Medulla oblongata (tissue), 1 donor: ENCODE measurements at regions not wholly inside any gene's neighbourhood (a gene's known extent, or its start where the extent isn't known, plus 50 kb on each side); places are given as distances from the start of the nearest gene placed in this dataset.
"Not testable (repeated sequence)": the region's sequence is repeated elsewhere in the genome, so short reads cannot be mapped to it uniquely, and the experiment has no call there.

Experiments used
- DNase-seq: peaks from one replicate; pipeline ENCODE4 v3.0.0-alpha.2; 2015; ENCODE audit errors: extremely low spot score

DNA sequence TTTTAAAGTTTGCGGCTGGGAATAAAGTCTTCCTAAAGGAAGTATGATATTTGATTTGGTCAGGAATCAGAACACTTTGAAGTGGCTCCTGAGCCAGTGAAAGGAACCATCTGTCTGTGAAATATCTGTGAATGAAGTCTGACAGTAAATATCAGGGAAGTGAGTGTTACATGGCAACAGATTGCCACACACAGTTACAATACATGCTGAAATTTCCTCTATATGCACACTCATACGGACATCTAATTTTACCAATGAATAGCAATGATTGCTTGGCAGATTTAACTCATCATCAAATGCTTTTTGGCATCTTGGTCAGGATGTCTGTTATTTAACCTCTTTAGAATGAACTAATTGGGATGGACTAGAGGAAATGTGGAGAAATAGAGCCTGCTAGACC, 1023.8 kb downstream of the FAT4 start:
- no peak for DNase-seq

DNA sequence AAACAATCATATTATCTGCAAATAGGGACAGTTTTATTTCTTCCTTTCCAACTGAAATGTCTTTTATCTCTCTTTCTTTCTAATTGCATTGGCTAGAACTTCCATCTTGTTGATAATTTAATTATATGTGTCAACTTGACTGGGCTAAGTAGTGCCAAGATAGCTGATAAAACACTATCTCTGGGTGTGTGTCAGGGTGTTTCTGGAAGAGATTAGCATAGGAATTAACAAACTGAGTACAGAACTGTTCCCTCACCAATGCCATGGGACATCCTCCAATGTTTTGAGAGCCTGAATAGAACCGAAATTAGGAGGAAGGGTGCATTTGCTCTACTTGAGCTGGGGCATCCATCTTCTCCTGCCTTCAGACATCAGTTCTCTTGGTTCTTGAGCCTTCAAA, 1027.2 kb downstream of the FAT4 start:
- DNase-seq: no peak

DNA sequence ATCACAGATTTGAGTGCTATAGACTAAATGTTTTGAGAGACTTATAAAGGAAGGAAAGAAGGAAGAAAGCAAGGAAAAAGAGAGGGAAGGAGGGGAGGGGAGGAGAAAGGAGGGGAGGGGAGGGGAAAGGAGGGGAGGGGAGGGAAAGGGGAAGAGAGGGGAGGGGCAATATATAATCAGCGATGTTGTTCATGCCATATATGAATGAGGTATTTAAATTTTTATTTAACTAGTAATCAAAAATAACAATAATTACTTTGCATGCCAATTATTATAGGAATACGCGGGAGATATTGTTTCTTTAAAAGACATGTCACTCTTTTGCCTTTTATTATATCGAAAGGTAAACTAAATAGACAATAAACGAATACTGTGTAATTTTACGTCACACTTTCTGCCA, 1029.7 kb downstream of the FAT4 start:
- no peak for DNase-seq

DNA sequence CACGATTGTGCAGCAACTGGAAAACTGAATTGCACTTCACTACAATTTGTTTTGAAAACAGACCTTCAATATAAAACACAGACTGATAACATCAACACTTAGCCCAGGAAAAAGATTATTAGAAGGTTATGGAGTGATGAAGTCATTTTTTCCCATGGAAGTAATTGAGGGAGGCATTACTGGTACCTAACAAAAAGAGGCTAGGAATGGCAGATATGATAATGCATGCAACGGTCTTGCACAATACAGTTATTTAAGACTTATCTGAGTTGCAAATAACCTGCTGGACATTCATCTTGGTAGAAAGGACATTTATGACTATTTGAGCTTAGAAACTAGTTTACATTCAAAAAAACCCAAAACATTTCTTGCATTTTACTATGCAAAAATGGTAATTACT, 1031.9 kb downstream of the FAT4 start:
- no peak for DNase-seq

DNA sequence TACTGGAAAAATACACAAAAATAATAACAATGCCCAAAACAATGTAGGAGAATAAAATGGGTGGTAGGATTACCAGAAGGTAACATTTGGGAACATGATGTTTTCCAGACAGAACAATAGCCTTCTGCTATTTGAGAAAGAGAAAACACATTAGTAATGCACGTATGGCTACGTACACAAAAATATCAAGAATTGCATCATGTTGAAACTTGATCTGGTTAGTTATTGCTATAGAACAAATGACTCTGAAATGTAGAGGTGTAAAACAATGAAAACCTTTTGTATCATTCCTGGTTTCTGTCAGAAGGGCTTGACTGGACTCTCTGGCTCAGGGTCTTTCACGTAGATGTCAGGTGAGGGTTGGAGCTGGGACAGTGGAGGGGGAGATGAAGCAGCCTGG, 1040.0 kb downstream of the FAT4 start:
- no peak for DNase-seq

DNA sequence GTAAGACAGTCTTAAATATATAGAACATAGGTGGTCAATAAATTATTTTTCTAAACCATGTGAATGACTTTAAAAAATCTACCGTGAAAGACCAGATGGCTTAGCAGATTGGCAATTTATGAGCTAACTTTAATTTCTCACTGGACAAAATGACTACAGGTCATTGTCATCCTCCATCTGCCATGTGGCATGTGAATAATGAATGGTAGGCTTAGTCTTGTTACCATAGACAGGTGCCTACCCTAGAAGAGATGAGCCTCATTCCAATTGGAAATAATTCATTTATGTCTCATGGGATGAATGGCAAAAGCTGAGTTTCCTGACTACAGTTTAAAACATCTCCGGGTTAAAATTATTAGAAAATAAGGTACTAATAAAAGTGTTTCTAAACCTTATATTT, 1043.3 kb downstream of the FAT4 start:
- DNase-seq: no peak

DNA sequence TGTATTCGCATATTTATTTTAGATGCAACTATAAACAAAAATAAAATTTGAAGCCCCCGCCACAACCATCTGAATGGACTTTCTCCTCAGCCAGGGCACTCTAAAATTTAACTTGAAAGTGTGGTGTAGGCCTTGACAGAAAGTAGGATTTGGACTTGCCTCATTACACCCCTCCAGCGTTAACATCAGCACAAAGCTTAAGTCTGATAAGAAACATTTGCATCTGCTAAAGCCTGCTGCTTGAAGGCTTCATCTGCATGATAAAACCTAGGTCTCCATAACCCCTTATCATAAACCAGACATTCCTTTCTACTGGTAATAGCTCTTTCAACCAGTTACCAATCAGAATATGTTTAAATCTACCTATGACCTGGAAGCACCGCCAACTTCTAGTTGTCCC, 1046.5 kb downstream of the FAT4 start:
- DNase-seq: no peak

DNA sequence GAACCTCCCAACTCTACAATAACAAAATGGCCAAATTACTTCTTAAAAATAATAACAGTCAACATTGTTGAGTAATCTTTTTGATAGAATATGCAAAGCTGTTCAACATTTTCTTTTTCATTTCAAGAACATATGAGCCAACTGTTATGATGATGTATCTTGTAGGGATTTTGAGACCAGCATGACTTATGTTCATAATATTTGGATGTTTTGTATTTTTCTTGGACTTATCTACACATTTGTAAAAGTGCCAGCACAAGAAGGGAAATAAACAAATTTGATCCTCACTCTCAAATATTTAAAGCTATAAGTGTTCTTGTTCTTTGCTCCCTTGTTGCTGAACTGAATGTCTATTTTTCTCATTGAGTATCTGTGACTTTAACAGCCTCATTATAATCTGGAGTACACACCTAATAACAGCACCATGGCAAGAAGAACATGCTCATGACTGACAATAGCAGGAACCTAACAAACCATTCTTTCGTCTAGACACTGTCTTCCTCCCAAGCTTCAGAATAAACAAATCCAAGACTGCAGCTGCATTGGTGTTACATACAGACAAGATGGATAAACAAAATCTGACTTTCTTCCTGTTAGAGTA, 1049.7 kb downstream of the FAT4 start:
- DNase-seq: no peak

DNA sequence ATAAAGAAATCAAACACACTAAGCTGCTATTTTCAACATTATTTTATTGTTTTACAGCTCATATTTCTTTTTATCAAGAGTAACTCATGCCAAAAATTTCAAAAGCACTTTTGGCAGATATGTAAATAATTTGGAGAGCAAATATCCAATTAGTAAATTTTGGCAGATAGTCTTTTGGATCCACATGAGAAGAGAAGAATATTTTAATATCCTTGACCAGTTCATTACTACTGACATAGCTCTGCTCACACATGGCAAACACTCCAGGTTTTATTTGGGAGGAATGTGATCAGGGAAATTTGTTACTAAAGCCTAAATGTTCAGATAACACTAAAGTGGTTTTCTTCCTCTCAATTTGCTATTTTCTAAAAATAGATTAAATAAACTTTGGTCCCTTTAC, 1054.3 kb downstream of the FAT4 start:
- DNase-seq: no peak

DNA sequence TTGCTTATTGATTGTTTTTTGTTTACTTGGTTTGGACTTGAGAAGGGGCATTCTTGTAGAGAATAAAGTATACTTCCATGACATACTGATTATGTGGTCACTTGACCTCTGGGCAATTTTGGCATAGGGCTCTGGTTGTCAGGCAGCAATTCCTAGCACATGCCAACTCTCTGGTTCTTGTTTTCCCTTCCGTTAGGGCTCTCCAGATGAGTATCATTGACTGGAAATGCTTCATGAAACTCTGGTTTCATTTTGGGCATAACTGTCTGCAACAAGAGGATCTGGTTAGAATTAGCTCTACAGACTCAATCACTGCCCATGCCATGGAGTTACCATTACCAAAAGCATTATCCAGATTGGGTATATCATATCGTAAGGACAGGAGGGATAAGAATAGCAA, 1057.9 kb downstream of the FAT4 start:
- no peak for DNase-seq

DNA sequence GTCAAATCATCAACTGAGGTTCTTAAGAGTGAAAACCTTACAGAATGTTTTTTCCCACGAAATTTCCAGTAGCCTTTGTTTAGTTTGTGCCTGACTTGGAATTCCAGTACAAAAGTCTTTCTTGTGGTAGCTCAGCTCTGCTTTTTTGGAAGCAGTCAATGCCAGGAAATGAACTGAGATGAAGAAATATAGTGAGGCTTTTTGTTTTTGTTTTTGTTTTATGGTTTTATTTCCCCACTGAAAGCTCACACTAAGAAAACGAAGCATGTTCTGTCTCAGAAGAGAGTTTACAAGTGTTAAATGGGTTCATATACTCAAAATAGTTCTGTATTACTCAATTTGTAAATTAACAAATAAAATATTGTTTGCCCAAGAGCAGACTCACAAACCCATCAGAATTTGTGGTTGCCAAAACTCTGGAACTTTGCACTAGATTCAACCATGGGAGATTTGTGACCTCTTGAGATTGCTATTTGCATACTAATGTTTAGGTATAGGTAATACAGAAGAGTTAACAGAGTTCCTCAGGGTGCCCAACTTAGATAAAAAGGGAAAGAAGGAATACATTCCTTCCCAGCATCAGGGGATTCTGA, 1060.8 kb downstream of the FAT4 start:
- DNase-seq: peak; percentile 6

DNA sequence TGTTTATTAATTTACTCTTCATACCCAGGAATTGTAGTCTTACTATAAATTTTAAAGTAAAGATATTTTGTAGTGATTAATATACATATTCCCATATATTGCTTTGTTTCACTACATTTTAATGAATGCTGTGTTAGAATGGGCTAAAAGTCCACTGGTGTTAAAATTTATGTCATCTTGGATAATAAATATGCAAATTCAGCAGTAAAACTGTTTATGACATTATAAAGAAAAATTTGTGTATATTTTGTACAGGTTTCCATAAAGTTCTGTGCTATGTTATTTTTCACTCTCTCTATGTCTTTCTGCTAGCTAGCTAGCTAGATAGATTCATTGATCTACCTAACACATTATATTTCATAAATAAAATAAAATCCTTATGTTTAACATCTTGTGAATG, 1071.2 kb downstream of the FAT4 start:
- no peak for DNase-seq

DNA sequence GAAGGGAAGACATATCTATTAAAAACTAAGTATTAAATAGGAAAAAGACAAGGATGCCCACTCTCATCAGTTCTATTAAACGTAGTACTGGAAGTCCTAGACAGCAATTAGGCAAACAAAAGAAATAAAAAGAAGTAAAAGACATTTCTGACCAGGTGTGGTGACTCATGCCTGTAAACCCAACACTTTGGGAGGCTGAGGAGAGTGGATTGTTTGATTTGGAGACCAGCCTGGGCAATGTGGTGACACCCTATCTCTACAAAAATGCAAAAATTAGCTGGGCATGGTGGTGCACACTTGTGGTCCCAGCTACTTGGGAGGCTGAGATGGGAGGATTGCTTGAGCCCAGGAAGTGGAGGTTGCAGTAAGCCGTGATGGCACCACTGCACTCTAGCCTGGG, 1071.8 kb downstream of the FAT4 start:
- no peak for DNase-seq

DNA sequence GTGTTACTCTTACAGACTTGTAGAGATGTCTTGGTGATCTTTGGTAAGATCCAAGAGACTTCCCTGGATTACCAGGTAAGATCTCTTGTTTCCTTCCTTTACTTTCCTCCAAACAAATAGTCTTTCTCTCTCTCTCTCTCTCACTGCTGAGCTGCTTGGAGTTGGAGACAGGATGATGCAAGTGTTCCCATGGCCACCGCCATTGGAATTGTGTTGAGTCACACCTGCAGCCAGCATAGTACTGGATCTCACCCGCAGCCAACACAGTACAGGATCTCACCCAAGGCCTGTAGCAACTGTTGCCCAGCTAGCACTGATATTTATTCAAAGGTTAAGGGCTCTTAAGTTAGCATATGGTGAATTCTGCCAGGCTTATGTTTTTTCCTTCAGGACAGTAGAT, 1080.9 kb downstream of the FAT4 start:
- no peak for DNase-seq

DNA sequence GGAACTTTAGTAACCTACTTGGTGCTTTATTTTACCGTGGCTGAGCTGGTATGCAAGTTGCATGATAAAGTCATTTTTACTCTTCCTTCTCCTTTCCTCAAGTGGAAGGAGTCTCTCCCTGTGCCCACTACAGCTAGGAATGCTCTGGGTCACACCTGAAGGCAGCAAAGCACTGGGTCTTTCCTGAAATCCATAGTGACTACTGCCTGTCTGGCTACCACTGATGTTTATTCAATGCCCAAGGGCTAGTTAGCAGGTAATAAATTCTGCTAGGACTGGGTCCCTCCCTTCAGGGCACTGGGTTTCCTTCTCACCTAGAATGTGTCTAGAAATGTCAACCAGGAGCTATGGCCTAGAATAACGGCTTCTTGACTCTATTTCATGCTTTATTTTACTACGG, 1081.4 kb downstream of the FAT4 start:
- no peak for DNase-seq

DNA sequence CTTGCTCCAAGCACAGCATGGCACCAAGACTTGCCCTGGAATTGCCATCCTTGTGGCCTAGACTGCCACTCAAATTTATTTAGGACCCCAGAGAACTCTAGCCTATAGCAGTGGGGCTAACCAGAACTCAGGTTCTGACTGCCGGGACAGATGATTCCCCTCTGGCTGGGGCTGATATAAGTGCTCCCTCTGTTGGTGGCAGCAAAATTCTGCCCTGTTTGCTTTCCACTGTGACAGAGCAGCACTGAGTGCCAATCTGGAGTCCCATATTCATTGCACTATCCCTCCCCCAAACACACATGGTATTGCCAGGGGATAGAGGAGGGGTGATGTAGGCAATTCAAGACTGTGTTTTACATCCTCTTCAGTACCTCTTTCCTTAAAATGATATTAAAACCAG, 1081.9 kb downstream of the FAT4 start:
- no peak for DNase-seq

DNA sequence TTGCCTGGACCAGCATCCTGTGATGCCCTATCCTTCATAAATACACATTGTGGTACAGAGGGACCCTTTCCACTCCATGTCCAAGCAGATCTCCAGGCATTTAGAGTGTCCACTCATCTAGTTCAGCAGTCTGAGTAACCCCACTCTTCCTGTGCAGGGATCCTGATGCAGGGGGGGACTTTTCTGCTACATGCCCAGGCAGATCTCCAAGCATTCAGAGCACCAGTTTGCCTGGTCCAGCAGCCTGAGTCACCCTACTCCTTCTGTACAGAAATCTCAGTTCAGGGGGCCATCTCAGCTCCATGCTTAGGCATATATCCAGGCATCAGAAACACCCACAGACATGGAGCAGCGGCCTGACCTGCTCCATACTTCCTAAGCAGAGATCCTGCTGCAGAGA, 1089.8 kb downstream of the FAT4 start:
- no peak for DNase-seq

DNA sequence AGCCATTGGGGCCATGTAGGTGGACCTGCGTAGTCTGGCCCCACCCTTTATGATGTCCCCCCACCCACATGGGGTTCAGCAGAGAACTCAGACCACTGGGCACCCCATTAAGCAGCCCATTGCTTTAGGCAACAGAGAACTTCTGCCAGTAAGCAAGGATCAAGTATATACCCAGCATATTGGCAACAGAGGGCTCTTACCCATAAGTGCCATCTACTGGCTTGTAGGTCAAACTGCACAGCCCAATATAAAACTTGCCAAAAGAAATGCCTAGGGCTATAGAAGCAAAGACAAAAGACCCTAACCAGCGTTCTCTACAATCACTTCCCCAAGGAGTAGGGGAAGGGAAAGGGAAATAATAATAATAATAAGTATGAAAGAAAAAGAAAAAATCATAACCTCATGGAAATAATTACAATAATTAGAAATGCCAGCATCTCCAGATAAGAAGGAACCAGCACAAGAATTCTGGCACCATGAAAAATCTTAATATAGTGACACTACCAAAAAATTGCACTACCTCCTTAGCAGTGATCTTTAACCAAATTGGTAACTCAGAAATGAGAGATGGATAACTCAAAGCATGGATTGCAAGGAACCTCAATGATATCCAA, 1090.7 kb downstream of the FAT4 start:
- peak; percentile 6 for DNase-seq

DNA sequence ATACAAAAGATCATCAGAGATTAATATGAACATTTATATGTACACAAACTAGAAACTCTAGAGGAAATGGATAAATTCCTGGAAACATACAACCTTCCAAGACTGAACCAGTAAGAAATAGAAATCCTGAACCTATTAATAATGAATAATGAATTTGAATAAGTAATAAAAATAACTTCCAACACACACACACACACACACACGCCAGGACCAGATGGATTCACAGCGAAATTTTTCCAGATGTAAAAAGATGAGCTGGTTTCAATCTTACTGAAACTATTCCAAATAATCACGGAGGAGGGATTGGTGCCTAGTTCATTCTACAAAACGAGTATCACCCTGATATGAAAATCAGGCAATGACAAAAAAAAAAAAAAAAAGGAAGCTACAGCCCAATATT, 1095.0 kb downstream of the FAT4 start:
- no peak for DNase-seq

DNA sequence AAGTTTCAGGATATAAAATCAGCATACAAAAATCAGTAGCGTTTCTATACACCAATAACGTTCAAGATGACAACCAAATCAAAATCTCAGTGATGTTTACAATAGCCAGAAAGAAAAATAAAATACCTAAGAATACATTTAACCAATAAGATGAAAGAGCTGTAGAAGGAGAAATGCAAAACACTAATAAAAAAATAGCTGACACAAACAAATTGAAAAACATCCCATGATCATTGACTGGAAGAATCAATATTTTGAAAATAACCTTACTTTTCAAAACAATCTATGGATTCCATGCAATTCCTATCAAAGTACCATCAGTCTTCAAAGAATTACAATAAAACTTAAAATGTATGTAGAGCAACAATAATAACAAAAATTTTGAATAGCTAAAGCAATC, 1096.3 kb downstream of the FAT4 start:
- no peak for DNase-seq

DNA sequence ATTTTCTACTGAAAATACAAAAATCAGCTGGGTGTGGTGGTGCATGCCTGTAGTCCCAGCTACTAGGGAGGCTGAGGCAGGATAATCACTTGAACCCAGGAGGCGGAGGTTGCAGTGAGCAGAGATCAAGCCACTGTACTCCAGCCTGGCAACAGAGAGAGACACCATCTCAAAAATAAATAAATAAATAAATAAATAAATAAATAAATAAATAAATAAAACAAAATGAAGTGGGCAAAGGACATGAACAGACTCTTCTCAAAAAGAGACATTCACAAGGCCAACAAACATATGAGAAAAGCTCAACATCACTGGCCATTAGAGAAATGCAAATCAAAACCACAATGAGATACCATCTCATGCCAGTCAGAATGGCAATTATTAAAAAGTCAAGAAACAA, 1097.6 kb downstream of the FAT4 start:
- not testable (repeated sequence) for DNase-seq

DNA sequence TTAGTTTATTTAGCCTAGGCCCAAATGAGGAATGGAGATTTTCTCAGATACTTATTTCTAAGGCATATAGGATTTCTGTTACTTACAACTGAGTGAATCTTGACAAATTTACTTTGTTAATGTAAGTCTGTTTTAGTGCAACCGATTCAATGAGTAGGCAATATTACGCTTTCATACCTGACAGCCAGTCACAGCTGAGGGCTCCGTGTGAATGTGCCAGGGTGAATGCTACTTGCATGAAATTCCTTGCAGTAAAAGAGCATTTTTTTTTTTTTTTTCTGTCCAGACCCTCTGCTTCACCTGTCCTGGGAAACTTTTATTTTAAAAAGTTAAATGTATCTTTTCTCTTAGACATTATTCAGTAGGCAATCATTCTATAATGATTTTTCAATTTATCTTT, 1100.0 kb downstream of the FAT4 start:
- DNase-seq: no peak

DNA sequence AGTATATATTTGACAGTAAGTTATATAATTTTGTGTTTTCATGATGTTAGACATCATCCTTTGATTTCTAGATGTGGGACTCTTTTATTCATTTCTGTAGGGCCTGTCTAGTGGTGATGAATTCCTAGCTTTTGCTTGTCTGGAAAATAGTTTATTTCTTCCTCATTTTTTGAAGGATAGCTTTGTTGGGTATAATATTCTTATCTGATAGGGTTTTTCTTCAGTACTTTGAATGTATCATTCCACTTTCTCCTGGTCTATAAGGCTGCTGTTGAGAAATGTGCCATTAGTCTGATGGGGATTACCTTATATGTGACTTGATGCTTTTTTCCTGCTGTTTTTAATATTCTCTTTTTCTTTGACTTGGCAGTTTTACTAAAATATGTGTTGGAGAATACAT, 1104.5 kb downstream of the FAT4 start:
- DNase-seq: no peak

DNA sequence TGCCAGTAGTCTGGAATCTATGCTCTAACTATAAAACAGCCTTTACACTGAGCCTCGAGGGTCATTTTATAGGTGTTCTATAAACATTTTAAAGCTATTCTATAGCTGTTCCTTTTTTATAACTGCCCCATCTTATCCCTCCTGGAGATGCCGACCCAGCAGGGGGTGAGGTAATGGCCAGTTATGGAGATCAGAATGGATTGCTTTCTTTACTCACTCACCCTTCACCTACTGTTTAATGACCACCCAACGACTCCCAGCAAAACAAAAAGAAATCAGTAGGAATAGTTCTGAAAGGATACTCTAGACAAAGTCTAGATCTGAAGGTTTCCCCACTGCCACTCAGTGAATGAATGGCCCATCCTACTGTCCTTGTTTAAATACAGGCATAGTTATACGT, 1113.1 kb downstream of the FAT4 start:
- DNase-seq: no peak
